WERI-Rb-1 (cell line): ENCODE measurements at regions not wholly inside any gene's neighbourhood (a gene's known extent, or its start where the extent isn't known, plus 50 kb on each side); places are given as distances from the start of the nearest gene placed in this dataset.

Experiments
- DNase-seq: peaks from one replicate; pipeline ENCODE4 v3.0.0-alpha.2; 2020
- H3K27ac ChIP-seq: fragments of 250-450 bp; sonication (Bioruptor Pico); 2 replicates; pipeline ENCODE4 v1.5.1; 2020; ENCODE audit warnings: mild to moderate bottlenecking, moderate library complexity
- H3K27me3 ChIP-seq: fragments of 250-450 bp; sonication (Bioruptor Pico); 2 replicates; pipeline ENCODE4 v1.5.1; 2021; ENCODE audit warnings: mild to moderate bottlenecking, low read depth, moderate library complexity; ENCODE audit not compliant: insufficient read depth, severe bottlenecking
- H3K36me3 ChIP-seq: fragments of 250-450 bp; sonication (Bioruptor Pico); 2 replicates; pipeline ENCODE4 v1.5.1; 2020; ENCODE audit warnings: mild to moderate bottlenecking, moderate library complexity
- H3K4me3 ChIP-seq: 2 replicates; pipeline ENCODE4 v1.5.1; 2011; ENCODE audit warnings: low read depth, mild to moderate bottlenecking, control low read depth, low read length
- H3K9me3 ChIP-seq: fragments of 250-450 bp; sonication (Bioruptor Pico); 2 replicates; pipeline ENCODE4 v1.5.1; 2021; ENCODE audit warnings: mild to moderate bottlenecking, moderate library complexity; ENCODE audit not compliant: severe bottlenecking
- TF ChIP-seq, protein P1 (sequence below): IDR thresholded peaks from 2 replicates; pipeline ENCODE4 v1.5.1; 2011; ENCODE audit warnings: low read depth, mild to moderate bottlenecking, control low read depth, inconsistent platforms, low read length

DNA sequence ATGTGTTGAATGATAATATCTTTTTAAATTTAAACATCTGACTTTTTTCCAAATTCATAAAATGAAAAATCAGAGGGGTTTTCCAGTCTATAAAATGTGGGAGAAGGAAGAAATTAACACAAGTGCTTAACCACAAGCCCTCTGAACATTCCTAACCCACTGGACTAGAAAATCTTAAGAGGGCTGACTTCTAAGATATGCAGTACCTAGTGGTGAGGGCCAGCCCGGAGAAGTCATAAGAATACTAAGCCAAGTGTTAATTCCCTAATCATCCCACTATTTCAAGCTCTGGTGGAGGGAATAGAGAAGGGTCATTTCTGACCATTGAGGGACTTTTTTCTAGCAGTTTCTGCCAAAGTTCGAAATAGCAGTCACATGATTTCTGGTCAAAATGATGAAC, 86.9 kb upstream of the NEIL3 start:
- no peak overlapping the region for H3K4me3 ChIP-seq
- no peaks in the 10 kb centered on the region for H3K36me3 ChIP-seq
- TF ChIP-seq, protein P1, sequence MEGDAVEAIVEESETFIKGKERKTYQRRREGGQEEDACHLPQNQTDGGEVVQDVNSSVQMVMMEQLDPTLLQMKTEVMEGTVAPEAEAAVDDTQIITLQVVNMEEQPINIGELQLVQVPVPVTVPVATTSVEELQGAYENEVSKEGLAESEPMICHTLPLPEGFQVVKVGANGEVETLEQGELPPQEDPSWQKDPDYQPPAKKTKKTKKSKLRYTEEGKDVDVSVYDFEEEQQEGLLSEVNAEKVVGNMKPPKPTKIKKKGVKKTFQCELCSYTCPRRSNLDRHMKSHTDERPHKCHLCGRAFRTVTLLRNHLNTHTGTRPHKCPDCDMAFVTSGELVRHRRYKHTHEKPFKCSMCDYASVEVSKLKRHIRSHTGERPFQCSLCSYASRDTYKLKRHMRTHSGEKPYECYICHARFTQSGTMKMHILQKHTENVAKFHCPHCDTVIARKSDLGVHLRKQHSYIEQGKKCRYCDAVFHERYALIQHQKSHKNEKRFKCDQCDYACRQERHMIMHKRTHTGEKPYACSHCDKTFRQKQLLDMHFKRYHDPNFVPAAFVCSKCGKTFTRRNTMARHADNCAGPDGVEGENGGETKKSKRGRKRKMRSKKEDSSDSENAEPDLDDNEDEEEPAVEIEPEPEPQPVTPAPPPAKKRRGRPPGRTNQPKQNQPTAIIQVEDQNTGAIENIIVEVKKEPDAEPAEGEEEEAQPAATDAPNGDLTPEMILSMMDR: no peak
- no peak for DNase-seq
- no peaks in the 10 kb centered on the region for H3K9me3 ChIP-seq
- peaks cover 5% of the 10 kb centered on the region for H3K27me3 ChIP-seq
- no peak overlapping the region for H3K27ac ChIP-seq

DNA sequence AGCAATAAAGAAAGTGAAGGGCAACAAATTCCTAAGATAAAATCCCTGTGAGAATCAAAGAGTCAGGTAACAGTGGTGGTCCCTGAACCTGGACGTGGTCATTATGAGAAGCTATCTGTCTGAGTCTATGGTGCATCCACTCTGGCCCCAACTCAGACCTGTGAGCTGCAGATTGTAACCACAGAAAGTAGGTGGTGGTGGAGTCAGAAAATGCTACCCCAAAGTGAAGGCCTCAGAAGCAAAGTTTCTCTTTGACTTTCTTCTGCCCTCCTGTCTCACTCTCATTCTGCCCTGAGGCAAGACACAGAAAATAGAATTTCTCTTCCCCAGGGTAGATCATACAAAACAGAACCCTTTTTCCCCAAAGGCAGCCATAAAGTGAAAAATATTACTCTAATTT, 84.1 kb upstream of the NEIL3 start:
- Histone ChIP-seq H3K27ac (no peak overlapping the region), H3K36me3 (no peaks in the 10 kb centered on the region), H3K4me3 (no peak overlapping the region), H3K9me3 (no peaks in the 10 kb centered on the region), H3K27me3 (peaks cover 5% of the 10 kb centered on the region)
- TF ChIP-seq, protein P1: no peak
- DNase-seq: no peak

DNA sequence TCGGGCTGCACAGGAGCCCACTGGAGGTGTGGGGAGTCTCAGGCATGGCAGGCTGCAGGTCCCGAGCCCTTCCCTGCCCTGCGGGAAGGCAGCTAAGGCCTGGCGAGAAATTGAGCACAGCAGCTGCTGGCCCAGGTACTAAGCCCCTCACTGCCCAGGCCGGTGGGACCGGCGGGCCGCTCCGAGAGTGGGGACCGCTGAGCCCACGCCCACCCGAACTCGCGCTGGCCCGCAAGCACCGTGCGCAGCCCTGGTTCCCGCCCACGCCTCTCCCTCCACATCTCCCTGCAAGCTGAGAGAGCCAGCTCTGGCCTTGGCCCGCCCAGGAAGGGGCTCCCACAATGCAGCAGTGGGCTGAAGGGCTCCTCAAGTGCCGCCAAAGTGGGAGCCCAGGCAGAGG, 82.0 kb upstream of the NEIL3 start:
- Histone ChIP-seq H3K36me3 (no peaks in the 10 kb centered on the region), H3K9me3 (no peaks in the 10 kb centered on the region), H3K27me3 (peaks cover 9% of the 10 kb centered on the region), H3K4me3 (no peak overlapping the region), H3K27ac (no peak overlapping the region)
- no peak for DNase-seq
- TF ChIP-seq, protein P1: no peak

DNA sequence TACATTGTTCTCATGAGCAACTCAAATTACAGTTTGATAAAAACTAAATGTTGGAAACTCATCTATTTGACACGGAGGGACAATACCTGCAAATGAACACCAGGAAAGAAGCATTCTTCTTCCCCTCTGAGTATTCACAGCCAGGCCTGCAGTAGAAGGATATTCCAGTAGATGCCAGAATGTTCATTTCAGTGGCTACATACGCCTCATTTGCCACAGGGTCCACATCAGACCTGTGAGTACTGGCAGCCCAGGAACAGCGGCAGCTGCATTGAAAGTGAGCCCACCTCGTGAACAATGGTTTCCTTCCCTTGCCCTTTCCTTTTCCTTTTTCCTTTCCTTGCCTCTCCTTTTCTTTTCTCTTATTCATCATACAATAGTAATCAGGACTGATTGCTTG, 81.1 kb upstream of the NEIL3 start:
- H3K27me3 ChIP-seq: peaks cover 9% of the 10 kb centered on the region
- no peak for DNase-seq
- TF ChIP-seq, protein P1: no peak
- H3K4me3 ChIP-seq: no peak overlapping the region
- no peaks in the 10 kb centered on the region for H3K9me3 ChIP-seq
- H3K36me3 ChIP-seq: no peaks in the 10 kb centered on the region
- no peak overlapping the region for H3K27ac ChIP-seq

DNA sequence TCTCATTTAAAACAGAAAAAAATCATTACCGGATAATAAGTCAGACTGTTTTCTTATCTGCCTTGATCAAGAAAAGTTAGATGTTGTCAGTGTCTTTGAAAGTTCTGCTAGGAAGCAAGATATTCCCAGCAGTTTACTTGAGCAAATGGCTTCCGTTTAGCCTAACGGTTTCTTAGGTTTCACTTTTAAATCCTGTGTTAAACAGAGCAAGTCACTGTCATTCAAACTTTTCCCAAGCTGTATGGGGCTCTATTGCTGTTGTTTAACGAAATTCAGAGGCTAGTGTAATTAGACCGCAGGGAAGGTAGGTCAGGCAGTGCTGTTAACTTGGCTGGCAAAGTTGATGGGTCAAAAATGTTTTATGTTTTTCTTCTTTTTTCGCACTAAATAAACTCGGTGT, 80.3 kb upstream of the NEIL3 start:
- Histone ChIP-seq H3K36me3 (no peaks in the 10 kb centered on the region), H3K27ac (no peak overlapping the region), H3K27me3 (peaks cover 9% of the 10 kb centered on the region), H3K4me3 (no peak overlapping the region), H3K9me3 (no peaks in the 10 kb centered on the region)
- TF ChIP-seq, protein P1: no peak
- DNase-seq: no peak

DNA sequence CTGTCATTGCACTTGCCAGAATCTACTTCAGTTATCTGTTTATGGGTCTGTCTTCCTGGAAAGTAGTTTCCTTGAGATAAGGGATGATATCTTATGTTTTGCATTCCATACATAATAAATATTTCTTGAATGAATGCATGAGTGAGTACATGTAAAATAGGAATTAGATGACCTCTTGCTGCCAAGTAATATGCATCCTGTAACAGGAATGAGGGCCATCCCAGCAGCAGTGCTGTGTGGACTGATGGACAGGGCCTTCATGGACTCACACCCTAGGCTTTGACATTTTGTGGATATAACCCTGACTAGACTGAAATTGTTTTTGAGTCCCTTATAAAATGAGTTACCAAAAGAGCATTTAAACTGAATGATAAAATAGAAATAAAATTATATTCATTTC, 77.2 kb upstream of the NEIL3 start:
- no peak overlapping the region for H3K4me3 ChIP-seq
- no peak overlapping the region for H3K27ac ChIP-seq
- TF ChIP-seq, protein P1: no peak
- no peaks in the 10 kb centered on the region for H3K36me3 ChIP-seq
- peaks cover 3% of the 10 kb centered on the region for H3K27me3 ChIP-seq
- DNase-seq: no peak
- H3K9me3 ChIP-seq: no peaks in the 10 kb centered on the region
